GM18861 (cell line): ENCODE measurements at regions not wholly inside any gene's neighbourhood (a gene's known extent, or its start where the extent isn't known, plus 50 kb on each side); places are given as distances from the start of the nearest gene placed in this dataset.
"Not testable (repeated sequence)": the region's sequence is repeated elsewhere in the genome, so short reads cannot be mapped to it uniquely, and the experiment has no call there.

ENCODE experiments used
- ATAC-seq: cut with Tn5 transposase; IDR thresholded peaks from one replicate; pipeline ENCODE4 v1.9.1; 2021; ENCODE audit not compliant: unreplicated experiment

GRCh38 chr4:120211408-120212015 is 144.9 kb upstream of the MAD2L1 start:
- no peak for ATAC-seq

GRCh38 chr4:120209706-120210105 is 143.1 kb upstream of the MAD2L1 start:
- no peak for ATAC-seq

- ATAC-seq, result no peak
Observed at GRCh38 chr4:120207021-120207420, 140.4 kb upstream of the MAD2L1 start.

- ATAC-seq, result no peak
Observed at GRCh38 chr4:120202222-120202621, 135.6 kb upstream of the MAD2L1 start.

GRCh38 chr4:120200573-120201110 is 134.0 kb upstream of the MAD2L1 start:
- ATAC-seq, result not testable (repeated sequence)

- no peak for ATAC-seq
Observed at GRCh38 chr4:120198411-120198810, 131.8 kb upstream of the MAD2L1 start.

GRCh38 chr4:120177603-120178002 is 111.0 kb upstream of the MAD2L1 start:
- ATAC-seq, result no peak

- ATAC-seq, result no peak
Observed at GRCh38 chr4:120175272-120175671, 108.6 kb upstream of the MAD2L1 start.

- no peak for ATAC-seq
Observed at GRCh38 chr4:120163895-120164294, 97.2 kb upstream of the MAD2L1 start.

- no peak for ATAC-seq
Observed at GRCh38 chr4:120158841-120159463, 92.3 kb upstream of the MAD2L1 start.

GRCh38 chr4:120158046-120158445 is 91.4 kb upstream of the MAD2L1 start:
- no peak for ATAC-seq

GRCh38 chr4:120156120-120156718 is 89.6 kb upstream of the MAD2L1 start:
- peak; percentile 91 for ATAC-seq

- no peak for ATAC-seq
Observed at GRCh38 chr4:120155287-120155686, 88.6 kb upstream of the MAD2L1 start.

GRCh38 chr4:120144634-120145033 is 78.0 kb upstream of the MAD2L1 start:
- ATAC-seq, result no peak

GRCh38 chr4:120144041-120144440 is 77.4 kb upstream of the MAD2L1 start:
- no peak for ATAC-seq

- ATAC-seq, result no peak
Observed at GRCh38 chr4:120139392-120139791, 72.7 kb upstream of the MAD2L1 start.

GRCh38 chr4:120132935-120133334 is 66.3 kb upstream of the MAD2L1 start:
- no peak for ATAC-seq

- no peak for ATAC-seq
Observed at GRCh38 chr4:120130786-120131185, 64.1 kb upstream of the MAD2L1 start.
